ENCODE measurements at regions not wholly inside any gene's neighbourhood (a gene's known extent, or its start where the extent isn't known, plus 50 kb on each side); places are given as distances from the start of the nearest gene placed in this dataset.

DNA sequence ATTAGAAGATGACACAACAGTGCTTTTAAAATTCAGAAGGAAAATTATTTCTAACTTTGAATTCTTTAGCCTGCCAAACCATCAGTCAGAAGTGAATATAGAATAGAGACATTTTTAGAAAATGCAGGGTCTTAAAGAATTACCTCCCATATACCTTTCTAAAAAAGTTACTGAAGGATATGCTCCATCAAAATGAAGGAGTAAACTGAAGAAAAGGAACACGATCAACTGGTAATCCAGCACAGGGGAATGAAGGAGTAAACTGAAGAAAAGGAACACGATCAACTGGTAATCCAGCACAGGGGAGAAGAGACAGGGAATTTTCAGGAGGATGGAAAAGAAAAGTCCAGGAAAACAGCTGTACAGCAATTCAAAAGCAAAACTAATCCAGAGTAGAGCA is 75.4 kb upstream of the LDLRAD3 start:
- DNase-seq (ENCODE audit: low read depth in 4 of 6, low spot score in 6 of 6): no peak
- no peak overlapping the region for H3K4me3 ChIP-seq (ENCODE audit: low read depth, low read length)
- WGBS (ENCODE audit: insufficient coverage): 100% methylated on average over 2 of the region's 2 CpGs

DNA sequence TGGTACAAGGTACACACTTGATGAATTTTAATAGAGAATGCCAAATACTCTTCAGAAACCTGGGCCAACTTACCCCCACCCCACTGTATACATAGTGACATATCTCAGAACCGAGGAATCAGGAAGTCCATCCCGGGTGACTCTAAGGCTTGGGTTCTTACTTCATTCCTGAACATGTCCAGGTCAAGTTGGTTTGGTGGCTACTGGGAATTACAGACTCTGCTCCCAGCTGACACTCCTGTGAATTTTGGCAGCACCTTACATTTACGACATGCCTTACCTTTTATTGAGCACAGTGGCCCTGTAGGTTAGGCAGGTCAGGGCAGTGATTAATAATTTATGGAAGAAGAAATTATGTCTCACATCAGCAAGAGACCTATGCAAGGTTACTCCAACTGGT is 70.1 kb upstream of the LDLRAD3 start:
- Histone ChIP-seq H3K9me3 (ENCODE audit: control insufficient read depth, insufficient read depth, low read length) (peaks cover 3% of the 10 kb centered on the region), H3K4me1 (ENCODE audit: control insufficient read depth, insufficient read depth, low read length) (no peaks in the 10 kb centered on the region), H3K27me3 (ENCODE audit: control insufficient read depth, insufficient read depth, low read length) (no peaks in the 10 kb centered on the region), H3K4me3 (ENCODE audit: low read depth, low read length) (no peak overlapping the region), H3K36me3 (ENCODE audit: control insufficient read depth, insufficient read depth, low read length) (no peaks in the 10 kb centered on the region), H3K27ac (ENCODE audit: low read depth, low read length) (no peak overlapping the region)
- no peak for DNase-seq (ENCODE audit: low read depth in 4 of 6, low spot score in 6 of 6)
- WGBS (ENCODE audit: insufficient coverage): no CpG with 5 or more reads among the region's 3 CpGs

More for the DNA sequence above, 75.4 kb upstream of the LDLRAD3 start:
- Histone ChIP-seq H3K4me1 (ENCODE audit: control insufficient read depth, insufficient read depth, low read length) (no peaks in the 10 kb centered on the region), H3K9me3 (ENCODE audit: control insufficient read depth, insufficient read depth, low read length) (peaks cover 7% of the 10 kb centered on the region), H3K27me3 (ENCODE audit: control insufficient read depth, insufficient read depth, low read length) (no peaks in the 10 kb centered on the region), H3K27ac (ENCODE audit: low read depth, low read length) (no peak overlapping the region), H3K36me3 (ENCODE audit: control insufficient read depth, insufficient read depth, low read length) (no peaks in the 10 kb centered on the region)

DNA sequence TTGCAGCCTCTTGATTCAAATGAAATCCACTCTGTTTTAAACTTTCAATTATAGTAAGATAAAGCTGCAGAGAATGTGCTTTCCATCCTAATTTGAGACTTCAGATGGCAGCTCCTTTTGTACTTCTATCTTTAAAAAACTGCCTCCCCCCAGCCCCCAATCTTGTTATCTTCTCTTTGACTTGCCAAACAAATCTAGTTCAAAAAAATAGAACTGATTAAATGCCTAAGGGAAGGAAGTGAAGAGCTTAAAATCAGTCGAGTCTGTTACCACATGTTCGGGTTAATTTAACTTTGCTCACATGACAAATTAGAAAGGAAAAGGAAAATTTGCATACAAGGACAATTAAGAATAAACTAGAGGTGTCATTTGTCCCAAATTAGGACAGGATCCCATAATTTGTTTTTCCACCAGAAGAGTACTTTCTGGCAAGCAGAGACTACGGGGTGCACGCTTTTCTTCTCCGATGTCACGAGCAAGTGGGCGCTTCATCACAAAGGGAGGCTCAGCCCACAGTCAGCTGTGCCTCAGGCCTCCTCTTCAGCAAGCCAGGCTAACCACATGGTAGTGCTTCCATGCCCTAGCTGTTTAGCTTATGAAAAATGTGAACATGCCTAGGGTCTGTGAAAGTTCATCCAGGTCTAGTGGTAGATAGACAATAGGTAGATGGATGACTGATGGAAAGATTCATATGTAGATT is 69.0 kb upstream of the LDLRAD3 start:
- no peaks in the 10 kb centered on the region for H3K9me3 ChIP-seq (ENCODE audit: control insufficient read depth, insufficient read depth, low read length)
- no peak overlapping the region for H3K4me3 ChIP-seq (ENCODE audit: low read depth, low read length)
- H3K36me3 ChIP-seq (ENCODE audit: control insufficient read depth, insufficient read depth, low read length): no peaks in the 10 kb centered on the region
- no peak overlapping the region for H3K27ac ChIP-seq (ENCODE audit: low read depth, low read length)
- peak in 2 of 6 donors; percentile 50 to 62 for DNase-seq (ENCODE audit: low read depth in 4 of 6, low spot score in 6 of 6)
- no peaks in the 10 kb centered on the region for H3K4me1 ChIP-seq (ENCODE audit: control insufficient read depth, insufficient read depth, low read length)
- H3K27me3 ChIP-seq (ENCODE audit: control insufficient read depth, insufficient read depth, low read length): no peaks in the 10 kb centered on the region
- 56% methylated on average over 5 of the region's 7 CpGs for WGBS (ENCODE audit: insufficient coverage)

DNA sequence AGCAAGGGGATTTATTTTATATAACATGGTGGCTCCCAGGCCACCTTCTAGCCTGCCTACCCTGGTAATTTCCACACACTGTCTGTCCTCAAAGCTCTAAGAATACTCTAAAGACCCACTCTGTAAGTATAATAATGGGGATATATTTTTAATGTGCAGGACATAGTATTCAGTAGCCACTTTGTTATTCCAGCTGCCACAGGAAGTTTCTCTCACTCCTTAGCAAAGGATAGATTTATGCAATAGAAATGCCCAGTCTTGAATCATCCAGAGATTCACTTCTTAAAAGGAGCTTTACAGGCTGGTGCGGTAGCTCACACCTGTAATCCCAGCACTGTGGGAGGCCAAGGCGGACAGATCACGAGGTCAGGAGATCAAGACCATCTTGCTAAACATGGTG is 68.4 kb upstream of the LDLRAD3 start:
- Histone ChIP-seq H3K9me3 (ENCODE audit: control insufficient read depth, insufficient read depth, low read length) (no peaks in the 10 kb centered on the region), H3K36me3 (ENCODE audit: control insufficient read depth, insufficient read depth, low read length) (no peaks in the 10 kb centered on the region), H3K27me3 (ENCODE audit: control insufficient read depth, insufficient read depth, low read length) (no peaks in the 10 kb centered on the region), H3K4me1 (ENCODE audit: control insufficient read depth, insufficient read depth, low read length) (no peaks in the 10 kb centered on the region), H3K4me3 (ENCODE audit: low read depth, low read length) (no peak overlapping the region), H3K27ac (ENCODE audit: low read depth, low read length) (no peak overlapping the region)
- 91% methylated on average over 3 of the region's 3 CpGs for WGBS (ENCODE audit: insufficient coverage)
- no peak for DNase-seq (ENCODE audit: low read depth in 4 of 6, low spot score in 6 of 6)

DNA sequence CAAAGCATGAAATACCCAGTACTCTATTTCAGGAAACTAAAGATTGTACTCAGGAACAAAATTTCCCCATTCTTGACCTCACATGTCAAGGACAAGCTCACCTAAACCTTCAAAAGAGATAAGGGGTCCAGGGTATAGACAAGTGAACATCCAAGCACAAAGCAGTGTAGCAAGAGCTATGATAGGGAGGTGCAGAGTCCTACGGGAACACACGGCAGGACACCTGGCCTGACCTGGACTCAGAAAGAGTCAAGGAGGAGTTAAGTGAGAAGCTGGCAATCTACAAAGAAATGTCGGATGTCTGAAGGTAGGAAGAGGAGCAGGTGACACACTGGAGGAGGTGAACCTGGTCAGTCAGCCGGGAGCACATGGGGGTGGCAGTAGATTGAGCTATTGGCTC is 67.1 kb upstream of the LDLRAD3 start:
- no peak for DNase-seq (ENCODE audit: low read depth in 4 of 6, low spot score in 6 of 6)
- WGBS (ENCODE audit: insufficient coverage): 80% methylated on average over 4 of the region's 4 CpGs
- H3K4me3 ChIP-seq (ENCODE audit: low read depth, low read length): no peak overlapping the region
- H3K4me1 ChIP-seq (ENCODE audit: control insufficient read depth, insufficient read depth, low read length): no peaks in the 10 kb centered on the region
- no peak overlapping the region for H3K27ac ChIP-seq (ENCODE audit: low read depth, low read length)
- H3K27me3 ChIP-seq (ENCODE audit: control insufficient read depth, insufficient read depth, low read length): no peaks in the 10 kb centered on the region
- H3K36me3 ChIP-seq (ENCODE audit: control insufficient read depth, insufficient read depth, low read length): no peaks in the 10 kb centered on the region
- no peaks in the 10 kb centered on the region for H3K9me3 ChIP-seq (ENCODE audit: control insufficient read depth, insufficient read depth, low read length)

DNA sequence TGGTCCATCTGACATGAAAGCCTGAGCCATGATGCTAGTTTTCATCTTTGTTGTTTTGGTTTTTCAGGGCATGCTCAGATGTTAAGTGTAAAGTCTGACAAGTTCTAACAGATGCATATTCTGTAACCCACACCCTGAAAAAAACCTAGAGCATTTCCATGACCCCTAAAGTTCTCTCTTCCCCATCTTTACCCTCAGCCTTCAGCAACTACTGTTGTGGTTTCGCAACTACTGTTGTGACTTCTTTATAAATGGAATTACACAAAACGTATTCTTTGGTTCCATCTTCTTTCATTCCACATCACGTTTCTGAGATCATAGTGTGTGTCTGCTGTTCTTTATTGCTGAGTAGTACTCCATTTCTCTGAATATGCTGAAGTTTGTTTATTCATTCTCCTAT is 65.1 kb upstream of the LDLRAD3 start:
- Histone ChIP-seq H3K4me3 (ENCODE audit: low read depth, low read length) (no peak overlapping the region), H3K36me3 (ENCODE audit: control insufficient read depth, insufficient read depth, low read length) (no peaks in the 10 kb centered on the region), H3K9me3 (ENCODE audit: control insufficient read depth, insufficient read depth, low read length) (no peaks in the 10 kb centered on the region), H3K27ac (ENCODE audit: low read depth, low read length) (no peak overlapping the region), H3K27me3 (ENCODE audit: control insufficient read depth, insufficient read depth, low read length) (no peaks in the 10 kb centered on the region), H3K4me1 (ENCODE audit: control insufficient read depth, insufficient read depth, low read length) (no peaks in the 10 kb centered on the region)
- WGBS (ENCODE audit: insufficient coverage): no CpG with 5 or more reads among the region's 3 CpGs
- no peak for DNase-seq (ENCODE audit: low read depth in 4 of 6, low spot score in 6 of 6)

DNA sequence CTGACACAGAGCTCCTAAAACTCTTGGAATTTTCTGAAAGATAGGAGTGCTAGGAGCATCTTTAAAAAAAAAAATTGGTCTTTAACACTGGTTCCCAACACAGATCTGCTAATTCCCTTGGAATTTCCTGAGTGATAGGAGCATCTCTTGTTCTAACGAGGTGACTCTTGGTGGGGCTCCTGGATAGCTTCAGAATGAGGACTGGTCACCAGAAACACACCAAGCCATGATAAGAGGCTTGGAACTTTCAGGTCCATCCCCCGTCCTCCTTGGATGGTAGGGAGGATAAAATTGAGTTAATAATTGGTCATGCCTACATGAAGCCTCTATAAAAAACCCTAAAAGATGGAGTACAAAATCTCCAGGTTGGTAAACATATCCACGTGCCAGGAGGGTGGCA is 64.5 kb upstream of the LDLRAD3 start:
- H3K27ac ChIP-seq (ENCODE audit: low read depth, low read length): no peak overlapping the region
- no peaks in the 10 kb centered on the region for H3K4me1 ChIP-seq (ENCODE audit: control insufficient read depth, insufficient read depth, low read length)
- H3K27me3 ChIP-seq (ENCODE audit: control insufficient read depth, insufficient read depth, low read length): no peaks in the 10 kb centered on the region
- 80% methylated on average over 1 of the region's 3 CpGs for WGBS (ENCODE audit: insufficient coverage)
- no peaks in the 10 kb centered on the region for H3K9me3 ChIP-seq (ENCODE audit: control insufficient read depth, insufficient read depth, low read length)
- H3K4me3 ChIP-seq (ENCODE audit: low read depth, low read length): no peak overlapping the region
- no peaks in the 10 kb centered on the region for H3K36me3 ChIP-seq (ENCODE audit: control insufficient read depth, insufficient read depth, low read length)
- no peak for DNase-seq (ENCODE audit: low read depth in 4 of 6, low spot score in 6 of 6)

DNA sequence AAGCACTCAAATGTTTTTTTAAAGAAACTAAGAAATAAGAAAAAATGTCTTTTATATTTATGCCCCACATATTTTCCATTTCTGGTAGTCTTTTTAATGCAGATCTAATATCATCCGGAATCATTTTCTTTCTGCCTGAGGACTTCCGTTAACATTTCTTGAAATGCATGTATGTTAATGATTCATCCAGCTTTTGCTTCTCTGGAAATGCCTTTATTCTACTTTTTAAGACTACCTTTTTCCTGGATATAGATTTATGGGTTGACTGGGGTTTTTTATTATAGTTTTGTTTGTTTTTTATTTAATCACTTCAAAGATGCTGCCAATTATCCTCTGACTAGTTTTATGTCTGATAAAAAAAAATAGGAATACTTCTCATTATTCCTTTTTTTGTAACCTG is 57.1 kb upstream of the LDLRAD3 start:
- DNase-seq (ENCODE audit: low read depth in 4 of 6, low spot score in 6 of 6): no peak

DNA sequence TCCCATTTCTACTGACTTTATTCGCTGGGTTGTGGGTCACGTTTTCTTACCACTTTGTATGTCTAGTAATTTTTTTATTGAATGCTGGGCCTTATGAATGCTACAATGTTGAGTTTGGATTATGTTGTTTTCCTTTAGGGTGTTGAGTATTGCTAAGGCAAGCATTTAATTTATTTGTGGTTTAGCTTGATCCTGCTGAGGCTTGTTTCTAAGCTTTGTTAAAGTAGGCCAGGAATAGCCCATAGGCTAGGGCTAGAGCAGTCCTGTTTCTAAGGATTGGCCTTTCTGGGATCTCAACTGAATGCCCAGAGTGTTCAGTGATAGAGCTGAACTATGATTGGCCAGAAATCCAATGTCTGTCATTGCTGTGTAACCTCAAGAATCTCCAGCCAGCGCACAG is 56.1 kb upstream of the LDLRAD3 start:
- DNase-seq (ENCODE audit: low read depth in 4 of 6, low spot score in 6 of 6): no peak
- H3K27me3 ChIP-seq (ENCODE audit: control insufficient read depth, insufficient read depth, low read length): no peaks in the 10 kb centered on the region
- 100% methylated on average over 2 of the region's 3 CpGs for WGBS (ENCODE audit: insufficient coverage)
- H3K27ac ChIP-seq (ENCODE audit: low read depth, low read length): no peak overlapping the region
- no peak overlapping the region for H3K4me3 ChIP-seq (ENCODE audit: low read depth, low read length)
- H3K9me3 ChIP-seq (ENCODE audit: control insufficient read depth, insufficient read depth, low read length): no peaks in the 10 kb centered on the region
- no peaks in the 10 kb centered on the region for H3K4me1 ChIP-seq (ENCODE audit: control insufficient read depth, insufficient read depth, low read length)
- H3K36me3 ChIP-seq (ENCODE audit: control insufficient read depth, insufficient read depth, low read length): no peaks in the 10 kb centered on the region

More for the DNA sequence above, 57.1 kb upstream of the LDLRAD3 start:
- Histone ChIP-seq H3K36me3 (ENCODE audit: control insufficient read depth, insufficient read depth, low read length) (no peaks in the 10 kb centered on the region), H3K27me3 (ENCODE audit: control insufficient read depth, insufficient read depth, low read length) (no peaks in the 10 kb centered on the region), H3K27ac (ENCODE audit: low read depth, low read length) (no peak overlapping the region), H3K4me1 (ENCODE audit: control insufficient read depth, insufficient read depth, low read length) (no peaks in the 10 kb centered on the region), H3K4me3 (ENCODE audit: low read depth, low read length) (no peak overlapping the region), H3K9me3 (ENCODE audit: control insufficient read depth, insufficient read depth, low read length) (no peaks in the 10 kb centered on the region)
- WGBS (ENCODE audit: insufficient coverage): no CpG with 5 or more reads among the region's 2 CpGs

DNA sequence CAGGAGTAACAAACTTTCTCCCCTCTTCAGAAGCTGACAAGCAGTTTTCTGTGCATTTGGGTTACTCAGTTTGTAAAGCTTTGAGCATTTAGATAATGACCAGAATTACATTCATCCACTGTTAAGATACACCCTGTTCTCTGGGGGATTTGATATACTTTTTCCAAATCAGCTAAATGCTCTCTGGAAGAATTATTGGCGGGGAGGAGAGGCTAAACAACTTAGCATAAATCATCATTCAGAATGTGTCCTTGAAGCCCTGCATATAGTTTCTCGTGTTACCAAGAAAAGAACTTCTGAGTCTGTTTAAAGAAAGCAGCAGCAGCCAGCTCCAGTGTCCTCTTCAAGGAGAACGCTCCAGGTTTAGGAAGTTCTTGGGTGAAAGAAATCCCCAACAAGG is 54.9 kb upstream of the LDLRAD3 start:
- Histone ChIP-seq H3K27ac (ENCODE audit: low read depth, low read length) (no peak overlapping the region), H3K36me3 (ENCODE audit: control insufficient read depth, insufficient read depth, low read length) (no peaks in the 10 kb centered on the region), H3K27me3 (ENCODE audit: control insufficient read depth, insufficient read depth, low read length) (no peaks in the 10 kb centered on the region), H3K4me1 (ENCODE audit: control insufficient read depth, insufficient read depth, low read length) (no peaks in the 10 kb centered on the region), H3K4me3 (ENCODE audit: low read depth, low read length) (no peak overlapping the region), H3K9me3 (ENCODE audit: control insufficient read depth, insufficient read depth, low read length) (no peaks in the 10 kb centered on the region)
- DNase-seq (ENCODE audit: low read depth in 4 of 6, low spot score in 6 of 6): no peak
- WGBS (ENCODE audit: insufficient coverage): no CpG with 5 or more reads among the region's 3 CpGs

Data from spinal cord (tissue), 9 donors.